ENCODE measurements at regions not wholly inside any gene's neighbourhood (a gene's known extent, or its start where the extent isn't known, plus 50 kb on each side); places are given as distances from the start of the nearest gene placed in this dataset.
"Not testable (repeated sequence)": the region's sequence is repeated elsewhere in the genome, so short reads cannot be mapped to it uniquely, and the experiment has no call there.

GRCh38 chr11:87628957-87629356, 546.3 kb downstream of the RAB38 start:
- no peak for DNase-seq

GRCh38 chr11:87628026-87628580, 547.1 kb downstream of the RAB38 start:
- no peak for DNase-seq

GRCh38 chr11:87623531-87624365, 551.5 kb downstream of the RAB38 start:
- DNase-seq: not testable (repeated sequence)

- no peak for DNase-seq
These were observed 558.7 kb downstream of the RAB38 start for GRCh38 chr11:87616511-87616910.

- DNase-seq: no peak
These were observed 566.6 kb downstream of the TMEM135 start for GRCh38 chr11:87604350-87604749.

- DNase-seq: no peak
These were observed 566.2 kb downstream of the TMEM135 start for GRCh38 chr11:87603887-87604286.

- no peak for DNase-seq
These were observed 565.0 kb downstream of the TMEM135 start for GRCh38 chr11:87602776-87603175.

DNA sequence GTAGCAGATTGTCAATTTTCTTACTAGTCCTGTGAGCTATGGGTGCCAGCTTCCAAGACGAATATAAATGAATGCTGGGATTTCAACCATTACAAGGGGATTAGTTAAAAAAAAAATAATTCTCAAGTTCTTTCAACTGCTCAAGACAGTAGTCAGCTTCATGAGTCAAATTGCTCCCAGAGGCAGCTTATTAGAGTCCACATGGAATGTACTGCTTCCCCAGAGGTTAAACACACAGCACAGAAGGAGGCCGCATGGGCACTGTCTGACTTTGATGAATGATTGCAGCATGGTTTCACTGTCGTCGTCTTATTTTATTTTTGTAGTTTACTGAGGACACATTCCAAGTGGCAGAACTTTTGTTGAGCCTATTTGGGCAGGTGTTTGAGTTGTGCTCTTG, 563.2 kb downstream of the TMEM135 start:
- no peak for DNase-seq

- DNase-seq: no peak
These were observed 560.0 kb downstream of the TMEM135 start for GRCh38 chr11:87597725-87598124.

- DNase-seq: no peak
These were observed 558.4 kb downstream of the TMEM135 start for GRCh38 chr11:87596176-87596575.

GRCh38 chr11:87589082-87589481, 551.3 kb downstream of the TMEM135 start:
- no peak for DNase-seq

- DNase-seq: not testable (repeated sequence)
These were observed 547.9 kb downstream of the TMEM135 start for GRCh38 chr11:87585613-87586012.

DNA sequence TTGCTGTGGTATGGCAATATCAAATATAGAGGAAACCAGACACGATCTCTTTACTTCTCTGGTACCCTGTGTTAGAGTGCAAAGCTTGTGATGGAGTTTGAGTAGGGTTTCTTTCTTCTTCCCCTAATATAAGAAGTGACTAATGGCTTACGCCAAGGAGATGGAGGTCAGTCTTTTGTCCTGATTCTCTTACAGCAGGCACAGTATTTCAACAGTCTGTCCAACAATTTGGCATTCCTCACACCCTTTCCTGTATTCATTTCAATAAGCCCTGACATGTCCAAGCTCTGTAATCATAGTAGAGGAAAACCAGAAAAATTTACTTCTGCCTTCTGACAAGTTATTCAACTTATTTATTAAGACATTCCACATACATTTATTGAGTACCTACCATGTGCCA, 546.2 kb downstream of the TMEM135 start:
- DNase-seq: no peak

- no peak for DNase-seq
These were observed 537.4 kb downstream of the TMEM135 start for GRCh38 chr11:87575088-87575487.

DNA sequence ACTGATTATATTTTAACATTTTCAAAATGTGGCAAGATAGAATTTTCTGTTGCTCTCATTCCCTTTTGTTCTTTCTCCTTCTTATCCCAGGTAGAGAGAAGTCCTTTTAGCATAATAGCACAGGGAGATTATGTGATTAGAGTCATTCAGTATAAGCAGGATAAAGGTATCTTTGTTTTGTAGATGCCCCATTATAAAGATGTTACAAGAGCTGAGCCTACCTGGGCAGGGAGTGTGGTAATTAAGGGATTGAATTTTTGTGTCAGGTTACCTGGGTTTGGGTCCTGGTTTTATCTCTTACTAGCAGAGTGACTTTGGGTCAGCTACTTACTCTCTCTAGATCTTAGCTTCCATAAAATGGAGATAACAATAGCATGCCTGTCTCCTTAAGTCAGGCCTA, 536.5 kb downstream of the TMEM135 start:
- DNase-seq: no peak

DNA sequence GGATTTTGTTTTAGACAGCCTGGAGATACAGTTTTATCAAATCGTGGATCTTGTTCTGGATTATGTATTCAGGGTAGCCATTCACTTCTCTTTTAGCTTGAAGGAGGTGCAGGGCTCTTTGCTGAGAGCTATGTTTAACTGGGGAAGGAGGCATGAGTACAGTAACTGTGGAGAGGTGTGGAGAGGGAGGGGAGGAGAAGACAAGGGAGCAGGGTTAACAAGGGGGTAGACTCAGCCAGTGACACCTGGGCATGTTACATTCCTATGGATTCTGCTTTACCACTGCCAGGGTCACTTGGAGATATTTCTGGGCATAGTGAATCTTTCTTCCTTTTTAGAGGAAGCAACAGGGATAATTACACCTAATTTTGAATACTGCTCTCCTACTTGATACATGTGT, 536.0 kb downstream of the TMEM135 start:
- no peak for DNase-seq

DNA sequence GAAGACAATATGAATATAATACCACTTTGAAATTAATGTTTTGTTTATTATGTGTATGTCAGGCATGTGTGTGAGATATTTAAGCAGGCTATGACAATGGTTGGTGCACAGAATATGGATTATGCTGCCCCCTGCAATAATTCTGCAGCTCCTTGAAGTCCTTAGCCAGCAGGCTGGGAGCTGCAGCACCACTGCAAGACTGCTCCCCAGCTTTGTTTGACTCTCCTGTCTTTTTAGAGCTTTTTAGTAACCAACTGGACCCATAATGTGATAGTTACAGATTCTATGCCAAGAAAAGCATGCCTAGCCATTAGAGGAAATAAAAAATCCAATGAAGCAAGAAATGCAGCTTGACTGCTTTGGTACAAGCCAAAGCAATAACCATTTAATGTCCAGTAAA, 535.1 kb downstream of the TMEM135 start:
- DNase-seq: no peak

DNA sequence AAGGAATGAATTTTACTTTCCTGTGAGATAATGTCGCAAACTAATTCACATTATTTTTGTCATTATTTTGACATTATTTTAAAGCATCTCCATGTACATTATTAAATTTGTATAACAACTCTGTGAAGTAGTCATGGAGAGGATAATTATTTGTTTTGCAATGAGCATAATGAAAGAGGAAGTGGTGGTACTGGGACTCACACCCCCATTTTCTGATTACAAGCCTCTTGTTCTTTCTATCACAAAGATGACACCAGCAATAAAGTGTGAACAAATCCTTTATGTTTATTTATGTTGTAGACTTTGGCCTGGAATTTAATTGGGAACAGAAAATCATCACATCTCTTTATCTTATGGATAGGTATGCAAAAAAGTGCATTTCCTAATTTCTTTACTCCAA, 522.6 kb downstream of the TMEM135 start:
- no peak for DNase-seq

DNA sequence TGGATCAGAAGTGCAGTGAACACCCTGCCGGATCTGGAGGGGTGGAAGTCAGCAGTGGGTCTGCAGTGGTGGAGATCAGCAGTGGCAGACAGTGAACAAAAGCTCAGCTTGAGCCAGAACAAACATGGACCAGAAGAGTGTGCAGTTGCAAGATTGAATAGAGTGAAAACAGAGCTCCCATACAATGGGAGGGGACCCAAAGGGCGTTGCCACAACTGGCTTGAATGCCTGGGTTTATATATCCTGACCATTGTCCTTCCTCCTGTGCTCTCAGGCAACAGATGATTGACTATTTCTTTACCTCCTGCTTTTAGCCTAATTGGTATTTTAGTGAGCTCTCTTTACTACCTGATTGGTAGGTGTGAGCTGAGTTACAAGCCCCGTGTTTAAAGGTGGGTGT, 522.1 kb downstream of the TMEM135 start:
- DNase-seq: not testable (repeated sequence)

DNA sequence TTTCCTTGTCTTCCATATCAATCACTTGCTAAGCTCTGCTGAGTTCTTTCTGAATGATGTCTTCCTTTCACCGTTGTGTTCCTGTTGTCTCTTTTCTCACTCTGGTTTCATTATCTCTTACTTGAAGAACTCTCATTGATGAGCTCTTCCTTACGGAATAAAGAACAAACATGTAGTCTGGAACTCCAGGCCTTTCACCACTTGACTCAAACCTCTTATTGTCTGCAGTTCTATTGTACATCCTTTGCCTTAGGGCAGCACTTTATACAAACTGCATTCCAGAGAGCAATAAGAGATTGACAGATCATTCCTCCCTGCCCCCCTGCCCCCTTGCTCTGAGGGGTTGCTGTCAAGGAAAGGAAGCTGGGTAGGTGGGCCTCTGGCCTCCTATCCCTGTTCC, 517.4 kb downstream of the TMEM135 start:
- no peak for DNase-seq

DNA sequence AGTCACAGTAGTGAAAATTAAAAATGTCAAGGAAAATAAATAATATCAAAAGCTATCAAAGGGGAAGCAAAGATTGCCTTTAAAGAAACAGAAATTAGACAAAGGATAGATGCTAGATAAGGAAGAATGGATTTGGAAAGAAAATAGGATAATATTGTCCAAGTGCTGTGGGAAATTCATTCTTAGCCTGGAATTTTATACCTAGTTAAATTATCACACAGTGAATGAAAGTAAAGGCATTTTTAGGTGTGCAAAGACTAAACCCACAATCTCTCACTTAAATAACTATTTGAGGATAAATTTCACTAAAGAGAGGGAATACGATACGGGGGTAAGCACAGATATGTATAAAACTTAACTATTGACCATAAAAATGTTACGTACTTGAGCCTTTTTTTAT, 511.1 kb downstream of the TMEM135 start:
- no peak for DNase-seq

- DNase-seq: no peak
These were observed 508.1 kb downstream of the TMEM135 start for GRCh38 chr11:87545858-87546257.

DNA sequence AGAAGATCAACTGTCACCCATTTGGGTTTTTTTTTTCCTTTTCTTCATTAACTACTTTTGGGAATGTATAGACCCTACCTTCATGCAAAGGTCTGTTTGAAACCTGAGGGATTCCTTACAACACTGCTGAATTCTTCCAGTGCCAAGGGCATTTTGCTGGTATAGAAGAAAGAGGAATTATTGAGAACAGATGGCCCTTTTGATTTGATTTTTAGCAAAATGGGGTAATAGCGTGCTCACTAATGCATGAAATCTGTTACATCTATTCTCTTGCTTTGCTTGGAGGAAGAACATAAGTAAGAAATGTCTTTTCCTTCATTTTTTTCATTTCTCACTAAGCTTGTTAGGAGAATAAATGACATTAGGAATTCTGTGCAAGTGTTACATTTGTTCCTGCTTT, 501.9 kb downstream of the TMEM135 start:
- no peak for DNase-seq

DNA sequence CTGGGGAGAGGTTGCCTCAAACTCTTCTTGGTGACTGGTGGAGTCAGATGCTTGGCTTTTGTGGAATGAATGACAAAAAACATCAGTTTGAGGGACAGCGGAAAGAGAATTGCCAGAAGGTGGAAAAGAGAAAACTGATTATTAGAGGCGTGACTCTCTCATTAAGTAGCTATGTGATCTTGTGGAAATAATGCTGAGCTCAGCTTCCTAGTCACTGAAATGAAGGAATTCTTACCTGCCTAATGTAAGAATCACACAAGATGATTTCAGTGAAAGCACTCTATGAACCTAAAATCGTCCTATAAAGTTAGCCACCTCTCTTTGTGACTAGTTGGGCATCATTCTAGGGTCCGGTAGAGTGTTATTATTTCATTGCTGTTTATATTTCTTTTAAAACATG, 498.8 kb downstream of the TMEM135 start:
- no peak for DNase-seq

GRCh38 chr11:87536016-87536415, 498.3 kb downstream of the TMEM135 start:
- no peak for DNase-seq

All from inflammatory macrophage (primary cell).